Activated naive CD4-positive, alpha-beta T cell treated with anti-CD3 and anti-CD28 coated beads, Interleukin-2, amount 10 ng/mL, durations not matched to agents 7 days and 5 days (primary cell): ENCODE measurements at regions not wholly inside any gene's neighbourhood (a gene's known extent, or its start where the extent isn't known, plus 50 kb on each side); places are given as distances from the start of the nearest gene placed in this dataset.
"Not testable (repeated sequence)": the region's sequence is repeated elsewhere in the genome, so short reads cannot be mapped to it uniquely, and the experiment has no call there.

Source experiments
- CTCF ChIA-PET: fragments of 350-600 bp; sonication (Branson Sonifier 250); formaldehyde crosslinking; loops from one replicate; lab custom pipeline; 2021; ENCODE audit warnings: antibody characterized with exemption; lab: Charles Lee
- DNase-seq: peaks from one replicate; pipeline ENCODE4 v3.0.0-alpha.2; 2020
- H3K27ac Mint-ChIP-seq: one replicate; pipeline ENCODE4 v1.8.0; 2021; ENCODE audit warnings: mild to moderate bottlenecking, moderate library complexity, mixed read lengths
- H3K27me3 Mint-ChIP-seq: one replicate; pipeline ENCODE4 v1.8.0; 2021; ENCODE audit warnings: mild to moderate bottlenecking, mixed read lengths
- H3K36me3 Mint-ChIP-seq: one replicate; pipeline ENCODE4 v1.8.0; 2021; ENCODE audit warnings: mixed read lengths
- H3K4me1 Mint-ChIP-seq: one replicate; pipeline ENCODE4 v1.8.0; 2021; ENCODE audit warnings: mixed read lengths
- H3K4me3 Mint-ChIP-seq: one replicate; pipeline ENCODE4 v1.8.0; 2021; ENCODE audit warnings: mild to moderate bottlenecking, moderate library complexity, mixed read lengths
- H3K9me3 Mint-ChIP-seq: one replicate; pipeline ENCODE4 v1.8.0; 2021; ENCODE audit warnings: mixed read lengths

DNA sequence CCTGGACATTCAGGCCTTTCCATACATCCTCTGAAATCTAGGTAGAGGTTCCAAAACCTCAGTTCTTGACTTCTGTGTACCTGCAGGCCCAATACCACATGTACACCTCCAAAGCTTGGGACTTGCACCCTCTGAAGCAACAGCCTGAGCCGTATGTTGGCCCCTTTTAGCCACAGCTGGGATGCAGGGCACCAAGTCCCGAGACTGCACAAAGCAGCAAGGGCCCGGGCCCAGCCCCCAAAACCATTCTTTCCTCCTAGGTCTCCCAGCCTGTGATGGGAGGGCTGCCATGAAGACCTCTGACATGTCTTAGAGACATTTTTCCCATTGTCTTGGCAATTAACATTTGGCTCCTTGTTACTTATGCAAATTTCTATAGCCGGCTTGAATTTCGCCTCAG lies 107.4 kb upstream of the FRMD1 start:
- no peaks in the 10 kb centered on the region for H3K27me3 Mint-ChIP-seq
- H3K27ac Mint-ChIP-seq = no peak overlapping the region
- no peaks in the 10 kb centered on the region for H3K36me3 Mint-ChIP-seq
- no peaks in the 10 kb centered on the region for H3K9me3 Mint-ChIP-seq
- H3K4me3 Mint-ChIP-seq = no peak overlapping the region
- DNase-seq = no peak
- no peaks in the 10 kb centered on the region for H3K4me1 Mint-ChIP-seq
- CTCF ChIA-PET = no interaction called here

DNA sequence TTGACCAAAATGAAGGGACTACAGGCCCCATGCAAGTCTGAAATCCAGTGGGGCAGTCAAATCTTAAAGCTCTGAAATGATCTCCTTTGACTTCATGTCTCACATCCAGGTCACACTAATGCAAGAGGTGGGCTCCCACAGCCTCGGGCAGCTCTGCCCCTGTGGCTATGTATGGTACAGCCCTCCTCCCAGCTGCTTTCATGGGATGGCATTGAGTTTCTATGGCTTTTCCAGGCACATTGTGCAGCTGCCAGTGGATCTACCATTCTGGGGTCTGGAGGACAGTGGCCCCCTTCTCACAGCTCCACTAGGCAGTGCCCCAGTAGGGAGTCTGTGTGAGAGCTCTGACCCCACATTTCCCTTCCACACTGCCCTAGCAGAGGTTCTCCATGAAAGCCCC lies 107.0 kb upstream of the FRMD1 start:
- H3K27me3 Mint-ChIP-seq, H3K4me1 Mint-ChIP-seq, H3K4me3 Mint-ChIP-seq, CTCF ChIA-PET, H3K27ac Mint-ChIP-seq, H3K9me3 Mint-ChIP-seq, DNase-seq, H3K36me3 Mint-ChIP-seq: not testable (repeated sequence)

DNA sequence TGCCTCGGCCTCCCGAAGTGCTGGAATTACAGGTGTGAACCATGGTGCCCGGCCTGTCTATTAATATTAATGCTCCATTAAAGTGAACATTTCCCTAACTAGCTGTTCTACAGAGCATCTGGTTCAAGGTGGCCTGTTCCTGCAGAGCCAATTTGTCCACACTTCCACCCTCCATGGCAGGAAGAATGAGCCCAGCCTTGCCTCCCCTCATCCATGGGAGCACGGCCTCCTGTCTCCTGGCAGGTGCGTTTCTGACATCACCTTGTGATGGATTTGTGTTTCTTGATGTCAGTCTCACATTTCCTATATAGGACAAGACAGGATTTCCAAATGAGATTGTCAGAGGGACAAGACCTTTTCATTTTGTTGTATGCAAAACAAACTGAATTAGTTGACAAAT lies 105.7 kb upstream of the FRMD1 start:
- no peak overlapping the region for H3K4me3 Mint-ChIP-seq
- DNase-seq = no peak
- H3K27ac Mint-ChIP-seq = no peak overlapping the region
- CTCF ChIA-PET = no interaction called here
- H3K9me3 Mint-ChIP-seq = no peaks in the 10 kb centered on the region
- no peaks in the 10 kb centered on the region for H3K27me3 Mint-ChIP-seq
- H3K36me3 Mint-ChIP-seq = no peaks in the 10 kb centered on the region
- no peaks in the 10 kb centered on the region for H3K4me1 Mint-ChIP-seq

DNA sequence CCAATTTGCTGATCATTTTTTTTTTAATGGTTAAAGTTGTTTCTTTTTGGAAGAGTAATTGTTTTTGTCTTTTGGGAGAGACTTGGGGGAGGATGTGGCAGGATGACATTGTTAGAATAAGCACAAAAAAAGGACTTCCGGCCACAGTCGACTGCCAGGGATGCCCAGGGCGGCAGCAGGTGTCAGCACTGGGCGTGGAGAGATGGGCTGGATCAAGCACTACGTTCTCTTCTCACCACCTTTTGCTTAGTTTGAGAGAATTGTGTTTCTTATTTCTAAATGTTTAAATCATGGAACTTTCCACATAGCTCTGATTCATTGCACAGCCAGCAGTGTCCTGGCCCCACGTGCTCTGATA lies 104.6 kb upstream of the FRMD1 start:
- no peak overlapping the region for H3K27ac Mint-ChIP-seq
- CTCF ChIA-PET = no interaction called here
- no peaks in the 10 kb centered on the region for H3K27me3 Mint-ChIP-seq
- no peaks in the 10 kb centered on the region for H3K4me1 Mint-ChIP-seq
- DNase-seq = no peak
- no peak overlapping the region for H3K4me3 Mint-ChIP-seq
- H3K9me3 Mint-ChIP-seq = no peaks in the 10 kb centered on the region
- H3K36me3 Mint-ChIP-seq = no peaks in the 10 kb centered on the region

DNA sequence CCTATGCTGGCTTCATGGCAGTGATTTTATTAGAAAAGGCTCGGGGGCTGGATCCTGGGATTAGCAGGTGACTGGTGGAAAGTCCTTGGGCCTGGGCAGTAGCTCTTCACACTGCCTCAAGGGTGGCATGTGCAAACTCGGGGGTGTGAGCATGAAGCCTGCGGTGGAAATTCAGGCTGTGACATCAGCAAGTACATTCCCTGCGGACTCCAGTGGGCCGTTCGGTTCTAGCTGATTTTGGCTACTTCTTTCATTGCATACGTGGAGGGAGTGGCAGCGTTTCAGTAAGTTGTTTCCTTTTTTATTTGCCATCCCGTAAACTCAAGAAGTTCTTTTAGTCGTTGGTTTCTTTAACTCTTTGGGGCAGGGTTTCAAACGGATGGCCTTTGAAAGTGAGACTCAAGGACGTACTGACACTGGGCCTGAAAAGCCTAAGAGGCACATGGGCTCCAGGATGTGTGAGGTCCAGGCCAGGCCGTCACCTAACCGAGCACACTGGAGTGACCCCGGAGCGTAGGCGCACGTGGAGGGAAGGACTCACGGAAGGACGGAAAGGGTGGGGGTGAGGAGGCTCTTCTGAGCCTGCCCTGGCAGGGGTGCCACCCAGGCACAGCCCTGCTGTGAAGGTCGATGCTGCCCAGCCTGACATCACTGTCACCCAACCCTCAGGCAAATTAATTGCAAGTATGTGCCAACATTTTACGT lies 104.0 kb upstream of the FRMD1 start:
- CTCF ChIA-PET = no interaction called here

DNA sequence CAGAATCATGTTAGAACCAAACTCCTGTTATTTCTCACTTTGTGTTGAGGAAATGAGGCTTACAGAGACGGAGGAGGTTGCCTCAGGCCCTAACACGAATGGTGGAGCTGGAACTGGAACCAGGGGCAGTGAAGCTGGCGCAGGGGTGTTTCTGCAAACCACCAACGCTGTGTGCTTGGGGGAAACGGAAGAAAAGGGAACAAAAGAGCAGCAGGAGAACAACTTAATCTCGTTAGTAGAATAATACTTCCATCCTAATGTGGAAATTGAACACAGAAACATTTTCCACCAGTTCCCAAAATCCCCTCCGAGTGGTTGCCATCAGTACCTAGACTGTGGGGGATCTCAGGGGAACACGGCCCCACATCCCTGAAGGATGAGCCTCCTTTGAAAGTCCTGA lies 103.4 kb upstream of the FRMD1 start:
- H3K36me3 Mint-ChIP-seq = no peaks in the 10 kb centered on the region
- H3K27ac Mint-ChIP-seq = no peak overlapping the region
- no peaks in the 10 kb centered on the region for H3K9me3 Mint-ChIP-seq

More for the DNA sequence above, 104.0 kb upstream of the FRMD1 start:
- no peak overlapping the region for H3K27ac Mint-ChIP-seq
- H3K27me3 Mint-ChIP-seq = peaks cover 4% of the 10 kb centered on the region
- no peak overlapping the region for H3K4me3 Mint-ChIP-seq
- no peaks in the 10 kb centered on the region for H3K9me3 Mint-ChIP-seq
- no peaks in the 10 kb centered on the region for H3K36me3 Mint-ChIP-seq
- no peak for DNase-seq
- no peaks in the 10 kb centered on the region for H3K4me1 Mint-ChIP-seq

DNA sequence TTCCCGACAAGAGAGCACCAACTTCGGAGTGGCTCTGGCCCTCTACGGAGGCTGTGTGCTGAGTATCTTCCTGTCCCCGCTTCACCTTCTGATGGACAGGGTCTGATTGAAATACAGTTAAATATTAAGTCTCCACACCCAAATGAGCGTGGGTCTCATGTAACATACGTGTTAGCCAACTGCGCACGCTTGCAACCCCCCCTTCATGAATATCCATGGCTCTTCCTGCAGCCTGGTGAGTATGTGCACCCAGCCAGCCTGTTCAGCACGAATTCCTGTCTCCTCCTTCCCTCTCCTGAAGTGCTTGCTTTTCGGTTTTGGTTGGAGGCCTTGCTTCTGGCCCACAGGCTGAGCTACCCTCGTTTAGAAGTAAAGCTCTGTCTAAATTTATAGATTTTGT lies 102.9 kb upstream of the FRMD1 start:
- H3K4me1 Mint-ChIP-seq = no peaks in the 10 kb centered on the region
- CTCF ChIA-PET = no interaction called here
- H3K27ac Mint-ChIP-seq = no peak overlapping the region
- H3K9me3 Mint-ChIP-seq = no peaks in the 10 kb centered on the region
- H3K4me3 Mint-ChIP-seq = no peak overlapping the region
- DNase-seq = no peak
- peaks cover 10% of the 10 kb centered on the region for H3K27me3 Mint-ChIP-seq
- no peaks in the 10 kb centered on the region for H3K36me3 Mint-ChIP-seq

More for the DNA sequence above, 103.4 kb upstream of the FRMD1 start:
- no peak for DNase-seq
- no peak overlapping the region for H3K4me3 Mint-ChIP-seq
- CTCF ChIA-PET = no interaction called here
- H3K27me3 Mint-ChIP-seq = peaks cover 10% of the 10 kb centered on the region
- no peaks in the 10 kb centered on the region for H3K4me1 Mint-ChIP-seq

DNA sequence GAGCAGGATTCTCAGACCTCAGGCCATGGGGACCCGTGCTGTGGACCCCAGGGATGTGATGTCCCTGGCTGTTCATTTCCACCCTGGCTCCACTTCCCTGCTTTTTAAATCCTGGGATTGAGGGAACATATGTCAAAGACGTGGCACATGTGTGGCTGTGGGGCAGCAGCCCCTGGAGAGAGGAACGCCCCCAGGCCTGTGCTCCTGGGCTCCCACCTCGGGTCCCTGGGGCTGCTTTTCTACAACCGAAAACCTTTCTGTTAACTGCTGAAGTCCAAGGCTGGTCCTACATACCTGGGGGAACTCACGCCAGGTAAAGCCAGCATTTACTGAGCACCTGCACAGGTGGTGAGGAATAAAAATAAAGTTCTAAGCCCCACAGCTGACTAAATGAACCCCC lies 102.3 kb upstream of the FRMD1 start:
- H3K4me1 Mint-ChIP-seq = no peaks in the 10 kb centered on the region
- no peak overlapping the region for H3K27ac Mint-ChIP-seq
- no peaks in the 10 kb centered on the region for H3K9me3 Mint-ChIP-seq
- H3K27me3 Mint-ChIP-seq = peaks cover 10% of the 10 kb centered on the region
- no peak overlapping the region for H3K4me3 Mint-ChIP-seq
- DNase-seq = no peak
- CTCF ChIA-PET = no interaction called here
- H3K36me3 Mint-ChIP-seq = no peaks in the 10 kb centered on the region

DNA sequence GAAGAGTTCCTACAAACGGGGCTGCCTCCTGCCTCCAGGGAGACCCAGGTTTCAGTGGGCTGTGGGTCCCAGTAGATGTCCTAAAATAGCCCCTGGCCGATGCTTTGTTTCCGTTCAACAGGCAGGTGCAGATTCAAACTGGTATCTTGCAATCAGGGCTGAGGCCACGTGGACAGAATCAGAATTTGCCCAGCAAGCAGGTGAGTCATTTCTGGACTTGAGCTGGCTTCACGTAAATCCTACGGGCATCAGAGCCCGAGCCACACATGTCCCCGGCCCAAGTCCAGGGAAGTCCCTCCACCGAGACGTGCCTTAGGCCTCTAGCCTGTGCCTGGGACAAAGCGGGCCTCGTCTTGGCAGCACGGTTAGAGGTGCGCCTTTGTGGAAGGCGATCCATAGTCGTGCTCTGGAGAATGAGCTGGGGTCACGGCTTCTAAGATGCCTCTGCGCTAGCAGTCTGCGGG lies 101.6 kb upstream of the FRMD1 start:
- H3K4me3 Mint-ChIP-seq = no peak overlapping the region
- H3K4me1 Mint-ChIP-seq = no peaks in the 10 kb centered on the region
- H3K27ac Mint-ChIP-seq = no peak overlapping the region
- no peak for DNase-seq
- H3K36me3 Mint-ChIP-seq = no peaks in the 10 kb centered on the region
- peaks cover 10% of the 10 kb centered on the region for H3K27me3 Mint-ChIP-seq
- no peaks in the 10 kb centered on the region for H3K9me3 Mint-ChIP-seq
- CTCF ChIA-PET = no interaction called here

DNA sequence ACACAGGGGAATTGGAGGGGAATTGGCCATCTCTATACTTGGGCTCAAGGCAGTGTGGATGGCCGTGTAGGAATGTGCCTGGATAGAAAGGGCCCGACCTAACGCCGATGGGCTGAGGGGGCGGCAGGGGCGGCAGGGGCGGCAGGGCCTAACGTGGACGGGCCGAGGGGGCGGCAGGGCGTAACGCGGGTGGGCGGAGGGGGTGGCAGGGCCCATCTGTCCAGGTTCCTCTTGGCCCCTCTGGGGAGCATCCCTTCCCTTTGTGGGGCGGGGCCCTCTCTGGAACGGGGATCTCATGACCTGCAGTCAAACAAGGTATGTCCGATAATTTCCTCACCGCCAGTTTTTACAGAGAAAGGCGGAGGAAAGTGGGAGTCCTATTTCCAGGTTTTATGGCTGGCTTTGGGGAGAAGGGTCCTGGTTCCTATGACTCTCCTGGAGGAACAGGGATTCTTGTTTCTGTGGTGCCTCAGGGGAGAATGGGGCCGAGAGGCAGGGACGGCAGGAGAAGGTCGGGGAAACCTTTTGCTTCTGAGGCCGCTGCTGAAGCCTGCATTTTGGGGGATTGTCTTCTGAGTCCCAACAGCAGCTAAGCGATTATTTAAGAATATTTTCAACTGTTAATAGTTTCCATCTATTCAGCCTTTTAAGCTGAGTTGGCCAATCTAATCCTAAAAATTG lies 100.8 kb upstream of the FRMD1 start:
- Mint-ChIP-seq H3K9me3 (no peaks in the 10 kb centered on the region), H3K36me3 (no peaks in the 10 kb centered on the region), H3K4me3 (no peak overlapping the region), H3K27ac (no peak overlapping the region), H3K4me1 (no peaks in the 10 kb centered on the region), H3K27me3 (peaks cover 10% of the 10 kb centered on the region)
- CTCF ChIA-PET = no interaction called here
- DNase-seq = no peak

DNA sequence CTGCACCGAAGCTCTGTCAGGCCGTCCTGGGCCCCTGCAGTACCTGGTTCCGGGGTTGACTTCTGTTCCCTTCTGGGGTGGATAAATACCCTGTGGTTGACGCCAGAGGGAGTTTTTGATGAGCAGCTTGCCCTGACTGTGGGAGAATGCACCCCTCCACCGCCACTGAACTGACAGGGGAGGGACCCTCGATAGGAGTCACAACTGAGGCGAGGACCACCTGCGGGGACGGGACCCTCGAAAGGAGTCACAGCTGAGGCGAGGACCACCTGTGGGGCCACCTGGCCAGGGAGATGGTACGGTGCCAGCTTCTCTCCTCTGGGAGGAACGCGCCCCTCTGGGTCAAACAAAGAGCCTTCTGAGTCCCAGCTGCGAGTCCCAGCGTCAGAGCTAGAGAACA lies 100.1 kb upstream of the FRMD1 start:
- Mint-ChIP-seq H3K9me3 (no peaks in the 10 kb centered on the region), H3K27ac (no peak overlapping the region), H3K4me1 (no peaks in the 10 kb centered on the region), H3K27me3 (peaks cover 13% of the 10 kb centered on the region), H3K4me3 (no peak overlapping the region), H3K36me3 (no peaks in the 10 kb centered on the region)
- DNase-seq = no peak
- CTCF ChIA-PET = no interaction called here

DNA sequence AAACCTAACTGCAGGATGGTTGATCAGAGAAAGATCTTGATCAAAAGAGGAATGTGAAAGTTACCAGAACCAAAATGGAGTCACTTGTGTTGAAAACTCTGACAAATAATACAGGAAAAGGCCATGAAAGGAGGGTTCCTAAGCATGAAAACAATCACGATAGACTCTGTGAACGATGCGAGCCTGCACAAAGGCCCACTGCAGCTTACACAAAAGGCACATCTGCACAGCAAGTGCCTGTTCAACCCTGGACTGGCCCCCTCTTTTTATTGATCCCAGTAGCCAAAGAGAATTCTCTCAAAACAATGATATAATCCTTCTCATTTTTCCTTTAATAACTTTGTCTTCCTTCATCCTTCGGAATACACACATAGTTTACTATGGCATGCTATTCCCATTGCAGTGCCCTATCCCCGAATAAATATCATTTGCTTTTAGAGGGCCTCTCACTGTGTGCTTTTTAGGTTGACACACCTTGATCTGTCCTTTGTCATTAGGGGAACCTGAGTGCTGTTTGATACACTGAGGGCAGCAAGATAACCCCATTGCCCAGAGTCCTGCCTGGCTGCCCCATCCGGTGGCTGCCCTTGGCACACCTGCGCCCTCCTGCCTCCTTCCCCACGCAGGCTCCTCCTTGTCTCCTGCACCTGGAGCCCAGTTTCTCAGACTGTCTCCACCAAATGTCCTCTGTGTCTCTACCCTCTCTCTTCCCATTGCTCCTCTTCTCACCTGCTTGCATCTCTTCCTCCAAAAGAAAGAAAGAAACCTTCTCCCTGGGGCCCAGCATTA lies 98.3 kb upstream of the FRMD1 start:
- Mint-ChIP-seq H3K36me3 (no peaks in the 10 kb centered on the region), H3K27ac (no peak overlapping the region), H3K4me3 (no peak overlapping the region), H3K4me1 (no peaks in the 10 kb centered on the region), H3K27me3 (peaks cover 14% of the 10 kb centered on the region), H3K9me3 (no peaks in the 10 kb centered on the region)
- DNase-seq = no peak
- CTCF ChIA-PET = no interaction called here

DNA sequence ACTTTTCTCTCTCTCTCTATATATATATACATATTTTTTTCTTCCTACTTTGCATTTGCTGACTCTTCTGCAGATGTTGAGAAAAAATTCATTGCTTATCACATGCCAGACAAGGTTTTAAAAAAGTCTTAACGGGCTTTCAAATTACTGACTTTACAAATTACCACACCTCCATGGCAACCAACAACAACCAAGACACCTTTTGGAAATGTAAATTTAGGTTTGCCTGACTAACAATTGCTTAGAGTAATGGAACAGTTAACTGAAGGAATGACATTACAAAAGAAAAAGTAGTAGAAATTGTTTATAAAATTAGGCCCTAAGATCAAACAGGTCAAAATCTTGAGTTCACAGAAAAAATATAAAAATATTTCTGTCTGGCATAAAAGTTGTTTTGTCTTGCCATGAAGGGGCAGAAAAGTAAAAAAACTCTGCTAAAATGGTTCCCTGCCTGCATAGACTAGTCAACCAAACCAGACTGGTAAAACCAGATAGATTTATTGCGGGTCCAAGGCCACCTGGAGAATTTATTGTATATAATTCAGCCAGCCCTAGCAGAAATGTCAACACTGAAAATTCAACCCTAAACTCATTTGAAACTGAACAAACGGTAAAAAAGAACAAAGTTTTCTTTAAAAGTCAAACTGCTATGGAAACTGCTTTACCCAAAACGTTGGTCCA lies 92.8 kb upstream of the FRMD1 start:
- Mint-ChIP-seq H3K4me1 (no peaks in the 10 kb centered on the region), H3K27ac (no peak overlapping the region), H3K36me3 (no peaks in the 10 kb centered on the region), H3K27me3 (peaks cover 4% of the 10 kb centered on the region), H3K9me3 (peaks cover 8% of the 10 kb centered on the region), H3K4me3 (no peak overlapping the region)
- CTCF ChIA-PET = no interaction called here
- no peak for DNase-seq

DNA sequence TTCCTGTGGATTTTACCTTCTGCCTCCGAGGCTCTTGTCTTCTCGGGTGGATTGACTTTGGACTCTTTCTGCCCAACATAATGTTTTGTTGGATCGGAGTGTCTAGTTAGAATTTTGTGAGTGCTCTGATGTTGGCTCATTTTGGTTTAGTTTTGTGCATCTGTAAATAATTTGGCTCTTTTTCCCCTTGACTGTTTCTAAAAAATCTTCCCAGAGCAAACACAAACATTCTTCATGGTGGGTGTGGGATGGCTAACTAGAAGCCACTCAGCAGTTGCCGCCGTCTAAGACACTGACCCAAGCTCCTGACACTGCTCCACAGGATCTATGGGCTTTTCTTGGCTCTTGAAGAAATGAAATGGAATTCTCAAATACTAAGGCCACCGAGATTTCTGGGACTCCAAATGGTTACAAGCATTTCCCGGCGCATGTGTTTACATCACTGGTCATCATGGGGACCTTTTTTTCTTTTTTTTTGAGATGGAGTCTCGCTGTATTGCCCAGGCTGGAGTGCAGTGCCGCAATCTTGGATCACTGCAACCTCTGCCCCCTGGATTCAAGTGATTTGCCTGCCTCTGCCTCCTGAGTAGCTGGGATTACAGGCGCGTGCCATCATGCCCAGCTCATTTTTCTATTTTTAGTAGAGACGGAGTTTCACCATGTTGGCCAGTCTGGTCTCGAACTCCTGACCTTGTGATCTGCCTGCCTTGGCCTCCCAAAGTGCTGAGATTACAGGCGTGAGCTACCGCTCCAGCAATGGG lies 92.0 kb upstream of the FRMD1 start:
- peaks cover 4% of the 10 kb centered on the region for H3K27me3 Mint-ChIP-seq
- no peak overlapping the region for H3K4me3 Mint-ChIP-seq
- CTCF ChIA-PET = no interaction called here
- H3K27ac Mint-ChIP-seq = no peak overlapping the region
- peaks cover 8% of the 10 kb centered on the region for H3K9me3 Mint-ChIP-seq
- H3K4me1 Mint-ChIP-seq = no peaks in the 10 kb centered on the region
- no peaks in the 10 kb centered on the region for H3K36me3 Mint-ChIP-seq
- no peak for DNase-seq
